Putamen (tissue), 1 donor: ENCODE measurements at regions not wholly inside any gene's neighbourhood (a gene's known extent, or its start where the extent isn't known, plus 50 kb on each side); places are given as distances from the start of the nearest gene placed in this dataset.
A peak's percentile ranks its signal among the peaks of the same experiment; 100 is the strongest.

Experiments
- DNase-seq: peaks from one replicate; pipeline ENCODE4 v3.0.0-alpha.2; 2016; ENCODE audit warnings: low spot score

DNA sequence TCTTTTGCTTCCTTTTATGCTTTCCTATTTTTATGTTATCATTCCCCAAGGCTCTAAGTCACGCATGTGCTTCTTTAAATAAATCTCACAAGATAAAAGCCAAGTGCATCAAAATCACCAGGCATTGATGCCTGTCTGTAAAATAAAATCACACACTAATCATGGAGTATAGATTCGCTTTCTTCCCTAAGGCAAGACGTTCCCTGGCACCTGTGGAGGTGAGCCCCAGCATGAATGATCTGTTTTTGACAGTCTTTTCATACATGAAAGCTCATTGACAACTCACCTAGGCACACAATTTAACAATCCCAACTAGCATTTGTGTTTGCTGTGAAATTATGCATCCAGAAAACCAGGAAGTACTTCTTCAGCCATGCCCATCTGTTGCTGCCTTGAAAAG lies 146.9 kb upstream of the DMAC1 start:
- DNase-seq = no peak

DNA sequence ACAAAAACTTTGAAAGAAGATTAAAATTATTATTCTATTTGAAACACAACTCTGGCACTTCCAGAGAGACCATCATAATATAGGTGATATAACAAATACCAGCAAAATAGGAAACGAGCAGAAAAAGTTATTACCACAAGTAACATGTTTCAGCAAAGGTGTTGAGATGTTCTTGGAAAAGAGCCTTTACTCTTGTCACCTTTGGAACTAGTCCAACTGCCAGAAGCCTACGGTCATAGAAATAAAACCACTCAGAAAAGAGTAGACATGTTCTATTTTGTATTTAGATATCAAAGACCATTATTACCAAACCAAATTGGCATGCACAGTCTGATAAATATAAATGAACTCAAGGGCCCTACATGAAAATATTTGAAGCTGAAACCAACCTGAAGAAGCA lies 145.0 kb upstream of the DMAC1 start:
- no peak for DNase-seq

DNA sequence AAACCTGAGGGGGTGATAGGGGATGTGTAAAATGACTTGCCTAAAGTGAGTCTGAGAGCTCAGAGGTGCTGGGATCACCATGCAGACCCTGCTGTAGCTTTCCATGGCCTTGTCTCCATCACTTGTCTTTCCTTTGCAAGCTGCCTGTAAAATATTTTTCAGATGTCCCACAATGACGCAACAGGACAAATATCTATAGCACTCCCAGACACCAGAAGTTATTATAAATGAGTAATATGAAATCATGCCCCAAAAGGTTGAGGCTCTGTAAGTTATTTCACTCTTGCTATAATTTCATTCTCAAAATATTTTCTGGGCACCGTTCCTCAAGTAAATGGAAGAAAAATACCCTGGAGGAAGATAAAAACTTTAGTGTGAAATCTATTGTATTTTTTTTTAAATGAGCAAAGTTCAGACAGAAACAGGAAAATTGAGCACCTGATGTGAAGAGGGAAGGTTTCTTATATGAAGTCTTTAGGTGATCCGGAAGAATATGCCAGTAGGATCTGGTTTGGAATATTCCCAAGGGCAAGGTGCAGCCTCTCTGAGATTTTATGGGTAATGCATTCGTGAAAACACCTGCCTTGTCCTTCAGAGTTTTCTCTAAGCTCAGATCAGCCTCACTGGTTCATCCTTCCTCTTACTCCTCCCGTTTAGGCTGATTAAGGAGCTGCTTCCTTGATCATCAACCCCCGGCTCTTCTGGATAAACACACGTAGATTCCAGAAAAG lies 138.3 kb upstream of the DMAC1 start:
- DNase-seq = no peak

DNA sequence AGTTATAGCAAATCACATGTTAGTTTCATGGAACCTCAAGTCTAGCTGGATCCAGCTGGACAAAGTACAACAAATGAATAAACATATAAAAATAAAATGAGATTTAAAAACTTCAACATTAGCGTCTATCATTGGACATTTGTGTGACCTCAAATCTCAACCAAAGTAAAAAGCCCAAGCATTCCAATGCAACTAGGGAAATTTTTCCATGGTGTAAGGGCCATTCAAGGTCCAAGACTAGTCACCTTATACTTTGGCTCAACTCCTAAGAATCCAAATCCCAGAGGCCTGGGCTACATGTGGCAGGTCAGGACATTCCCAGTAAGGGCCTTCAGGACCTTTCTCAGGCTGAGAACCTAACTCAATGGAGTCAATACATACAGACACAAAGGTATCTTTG lies 137.4 kb upstream of the DMAC1 start:
- DNase-seq = no peak

DNA sequence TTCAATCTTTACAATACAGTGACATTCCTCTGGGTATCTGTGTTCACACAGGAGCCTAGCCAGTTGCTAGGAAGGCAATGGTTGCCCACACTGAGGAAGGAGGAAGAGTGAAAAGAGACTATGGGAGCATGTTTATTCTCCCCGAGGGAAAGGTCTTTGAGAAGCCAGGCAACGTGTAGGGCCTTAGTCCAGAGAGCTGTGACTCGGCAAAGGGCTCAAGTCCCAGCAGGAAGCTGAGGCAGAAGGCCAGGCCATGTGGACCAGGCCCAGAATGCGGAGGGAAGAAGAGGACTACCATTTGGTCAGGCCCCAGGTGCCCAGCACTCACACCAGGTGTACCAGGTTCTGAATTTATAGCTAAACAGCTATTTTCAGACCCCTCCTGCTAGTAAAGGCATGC lies 136.6 kb upstream of the DMAC1 start:
- DNase-seq = no peak

DNA sequence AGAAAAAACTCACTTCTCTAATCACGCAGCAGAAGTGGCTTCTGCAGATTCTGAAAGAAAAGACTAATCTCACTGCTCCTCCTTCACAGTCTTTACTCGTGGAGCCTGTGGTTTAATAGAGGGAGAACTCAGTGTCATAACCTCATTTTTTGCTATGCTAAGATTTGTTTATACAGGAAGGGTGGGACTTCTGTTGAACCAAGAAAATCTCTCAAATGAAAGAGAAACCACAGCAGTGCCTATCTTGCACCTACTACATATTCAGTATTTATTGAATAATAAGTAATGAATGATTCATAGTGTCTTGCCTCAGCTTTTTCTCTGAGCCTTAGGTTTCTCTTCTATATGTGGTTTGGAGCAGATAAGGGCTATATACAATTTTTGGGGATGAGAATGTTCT lies 136.1 kb upstream of the DMAC1 start:
- DNase-seq = no peak

DNA sequence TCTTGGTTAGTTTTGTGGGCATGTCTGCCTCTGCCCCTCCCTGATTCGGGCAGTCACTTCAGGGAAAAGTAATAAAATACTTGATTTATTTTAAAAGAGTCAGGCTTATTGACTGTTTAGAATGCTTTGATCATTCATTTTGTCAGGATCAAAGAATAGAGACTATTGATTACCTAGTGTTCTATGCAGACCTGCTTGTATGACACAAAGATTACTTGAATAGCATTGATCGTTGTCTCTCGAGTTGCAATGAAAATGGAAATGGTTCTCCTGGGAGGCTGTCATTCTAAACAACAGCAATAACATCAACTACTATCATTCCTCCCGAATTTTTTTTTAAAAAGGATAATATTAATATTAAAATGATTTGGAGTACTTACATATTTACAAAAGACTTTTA lies 133.2 kb upstream of the DMAC1 start:
- DNase-seq = no peak

DNA sequence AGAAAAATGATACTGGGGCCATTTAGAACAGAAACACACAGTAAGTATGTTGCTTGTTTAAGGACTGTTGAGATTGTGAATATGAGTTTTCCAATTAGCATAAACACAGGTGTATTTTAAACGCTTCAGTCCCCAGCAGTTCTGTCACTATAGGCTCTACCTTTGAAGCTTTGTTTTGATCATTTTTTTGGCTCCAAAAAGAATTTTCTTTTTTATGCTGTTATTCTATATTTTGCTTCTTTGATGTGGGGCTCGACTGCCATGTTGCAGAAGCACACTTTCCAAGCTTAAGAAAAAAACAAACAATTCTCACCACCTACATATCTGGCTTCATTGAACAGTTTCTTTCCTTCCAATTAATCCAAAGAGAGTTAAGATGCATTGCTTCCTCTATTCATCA lies 131.0 kb upstream of the DMAC1 start:
- no peak for DNase-seq

DNA sequence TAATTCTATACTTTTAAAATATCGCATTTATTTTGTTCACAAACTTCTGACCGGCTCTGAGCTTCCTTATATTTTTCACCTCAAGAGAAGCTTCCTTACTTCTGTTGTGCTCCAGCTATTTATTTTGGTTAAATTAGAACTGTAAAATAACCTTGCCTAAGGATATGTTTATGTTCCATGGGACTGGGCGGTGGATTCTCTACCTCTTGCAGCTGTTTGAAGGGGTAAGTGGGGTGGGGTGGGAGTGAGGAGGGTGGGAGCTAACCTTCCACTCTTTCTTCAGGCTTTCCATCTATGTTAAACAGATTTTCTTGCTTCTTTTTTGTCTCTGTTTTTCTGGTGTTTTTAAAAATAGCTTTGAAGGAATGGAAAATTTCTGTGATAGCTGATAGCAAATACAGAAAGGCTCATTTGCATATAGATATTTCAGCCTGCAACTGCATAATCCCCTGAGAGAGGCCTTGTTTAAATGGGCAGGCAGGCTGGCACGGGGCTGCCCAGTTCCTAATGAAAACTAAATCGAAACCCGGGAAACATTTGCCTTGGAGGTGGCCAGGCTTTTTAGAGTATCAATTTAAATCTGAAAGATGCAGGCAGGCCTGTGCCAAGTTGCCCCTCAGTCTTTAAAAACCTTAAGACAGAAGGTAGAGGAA lies 122.1 kb upstream of the DMAC1 start:
- no peak for DNase-seq

DNA sequence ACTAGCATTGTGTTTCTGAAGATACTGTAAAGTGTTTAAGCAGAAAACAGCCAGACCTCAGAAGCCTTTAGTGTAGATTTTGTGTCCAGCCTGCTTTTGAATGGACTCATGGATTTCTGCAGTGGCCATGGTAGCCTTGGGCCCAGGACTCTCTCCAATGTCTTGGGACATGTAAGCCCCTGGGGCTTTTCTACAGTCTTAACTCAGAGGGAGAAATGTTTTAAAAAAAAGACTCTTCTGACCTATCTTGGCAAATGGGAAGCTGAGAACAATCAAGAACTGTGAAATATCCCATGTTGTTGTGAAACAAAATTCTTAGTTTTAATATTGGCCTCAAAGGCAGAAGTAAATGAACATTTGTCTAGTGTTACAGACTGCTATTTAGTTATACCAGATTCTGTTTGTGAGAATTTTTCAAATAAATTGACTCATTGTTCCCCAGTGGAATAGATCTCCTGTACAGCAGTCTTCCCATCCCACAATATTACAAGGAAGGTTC lies 112.5 kb upstream of the DMAC1 start:
- no peak for DNase-seq

DNA sequence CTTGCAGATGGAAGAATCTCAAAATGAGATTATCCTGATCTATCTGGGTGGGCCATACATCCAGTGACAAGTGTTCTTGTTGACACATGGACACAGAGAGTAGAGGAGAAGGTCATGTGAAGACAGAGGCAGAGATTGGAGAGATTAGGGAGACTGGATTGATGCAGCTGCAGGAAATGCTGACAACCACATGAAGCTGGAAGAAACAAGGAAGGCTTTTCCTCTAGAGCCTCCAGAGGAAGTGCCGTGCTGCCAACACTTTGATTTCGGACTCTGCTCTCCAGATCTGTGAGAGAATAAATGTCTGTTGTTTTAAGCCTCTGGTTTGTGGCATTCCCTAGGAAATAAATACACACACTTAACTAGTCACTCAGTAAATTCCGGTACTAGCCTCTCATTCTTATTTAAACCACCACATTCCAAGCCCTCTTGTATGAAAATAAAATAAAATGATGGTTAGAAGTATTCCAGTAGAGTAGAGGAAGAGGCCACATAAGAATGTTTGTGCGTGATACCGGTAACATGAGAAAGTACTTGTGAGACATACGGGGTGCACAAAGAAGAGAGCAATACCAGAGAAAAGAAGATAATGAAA lies 110.9 kb upstream of the DMAC1 start:
- peak; percentile 47 for DNase-seq

DNA sequence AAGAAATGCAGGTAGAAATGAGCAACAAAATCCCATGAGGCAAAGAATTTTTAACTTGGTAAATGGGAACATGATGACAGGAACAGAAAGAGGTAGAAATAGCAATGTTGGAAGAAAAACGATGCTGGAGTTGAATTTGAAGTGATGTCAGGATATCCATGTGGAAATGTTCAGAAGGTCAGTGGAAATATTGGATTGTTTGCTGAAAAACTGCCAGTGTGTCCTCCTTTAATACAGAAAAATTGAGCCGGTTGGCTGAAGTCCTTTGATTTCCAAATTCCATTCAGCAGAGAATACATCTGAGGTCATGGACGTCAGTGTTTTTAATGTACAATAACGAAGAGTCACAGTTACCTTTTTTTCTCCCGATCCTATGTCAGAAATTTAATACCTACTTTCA lies 110.0 kb upstream of the DMAC1 start:
- no peak for DNase-seq

DNA sequence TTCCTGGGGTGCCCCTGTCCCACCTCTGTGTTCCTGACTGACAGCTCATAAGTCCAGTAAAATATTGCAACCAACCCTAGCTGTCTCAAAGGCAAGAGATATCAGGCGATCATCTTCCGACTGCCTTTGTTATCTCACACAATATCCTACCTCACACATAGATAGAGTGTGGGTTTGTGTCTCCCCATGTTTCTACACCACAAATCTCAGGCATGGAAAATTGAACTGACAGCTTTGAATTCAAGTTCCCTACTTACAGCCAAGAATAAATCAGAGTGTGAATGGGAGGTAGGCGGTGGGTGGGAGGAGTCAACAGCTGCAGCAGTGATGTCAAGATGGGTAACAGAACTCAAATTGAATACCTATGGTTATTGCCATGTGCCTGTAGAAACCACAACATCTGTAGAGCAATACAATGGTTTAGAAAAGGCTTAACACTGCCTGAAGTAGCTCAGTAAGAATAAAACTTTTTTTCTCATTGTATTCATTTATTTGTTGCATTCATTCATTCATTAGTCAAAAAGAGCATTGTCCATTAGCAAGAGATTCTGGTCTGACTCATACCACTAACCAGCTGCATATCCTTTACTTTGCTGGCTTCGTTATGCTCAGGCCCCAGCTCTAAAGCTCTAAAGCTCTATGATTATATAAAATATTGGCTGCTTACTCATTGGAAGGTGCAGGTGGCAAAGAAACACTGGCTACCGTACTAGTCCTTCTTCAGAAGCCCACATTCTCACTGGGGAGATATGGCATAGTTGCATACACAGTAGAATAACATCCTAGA lies 108.2 kb upstream of the DMAC1 start:
- peak; percentile 51 for DNase-seq

DNA sequence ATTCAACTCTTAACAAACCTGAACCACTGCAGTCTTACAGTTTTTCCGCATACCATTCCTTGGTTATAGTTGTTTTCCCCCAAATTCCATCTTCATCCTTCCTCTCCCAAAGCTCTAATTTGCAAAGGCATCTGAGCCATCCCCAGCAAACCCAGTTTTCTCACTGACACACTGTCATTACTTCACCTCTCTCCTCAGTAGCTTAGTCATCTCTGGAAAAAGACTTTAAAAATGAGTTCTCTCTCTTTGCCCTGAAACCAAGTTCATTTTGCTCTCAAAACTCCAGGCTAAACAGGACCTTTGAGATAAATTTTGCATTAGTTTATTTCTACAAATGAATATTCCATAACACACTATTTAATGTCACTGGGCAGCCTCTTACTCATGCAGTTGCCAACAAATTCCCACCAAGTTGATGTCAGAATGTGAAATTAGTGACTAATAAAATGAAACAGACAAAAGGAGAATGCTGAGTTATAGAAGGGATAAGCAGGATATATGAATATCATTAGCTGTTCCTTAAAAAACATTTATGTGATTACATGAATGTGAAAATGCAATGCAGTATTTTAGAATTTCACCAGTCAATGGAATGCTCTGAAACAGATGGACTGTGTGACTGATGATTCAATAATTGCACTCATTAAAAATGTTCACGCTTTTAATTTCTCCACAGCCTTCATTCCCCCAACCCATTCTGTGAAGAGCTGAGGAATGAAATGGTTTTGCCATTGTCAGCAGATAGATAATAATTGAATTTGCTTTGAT lies 107.4 kb upstream of the DMAC1 start:
- no peak for DNase-seq

DNA sequence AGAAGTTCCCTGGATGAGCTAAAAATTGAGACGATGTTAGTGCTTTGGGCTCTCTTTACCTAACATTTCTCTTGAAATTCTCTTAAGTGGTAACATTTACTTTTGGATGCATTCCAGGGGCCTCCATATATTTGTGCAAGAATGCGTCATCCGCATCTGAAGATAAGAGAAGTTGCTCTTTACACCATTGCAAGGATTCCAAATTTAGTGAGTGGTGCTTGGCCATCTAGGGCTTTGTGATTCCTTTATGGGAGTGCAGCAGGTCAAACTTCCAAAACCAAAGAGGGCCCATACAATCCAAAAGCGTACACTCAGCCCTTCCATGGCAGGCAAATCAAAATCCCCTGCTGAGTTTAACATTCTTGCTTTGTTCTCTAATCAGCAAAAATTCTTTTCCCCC lies 102.0 kb upstream of the DMAC1 start:
- no peak for DNase-seq

DNA sequence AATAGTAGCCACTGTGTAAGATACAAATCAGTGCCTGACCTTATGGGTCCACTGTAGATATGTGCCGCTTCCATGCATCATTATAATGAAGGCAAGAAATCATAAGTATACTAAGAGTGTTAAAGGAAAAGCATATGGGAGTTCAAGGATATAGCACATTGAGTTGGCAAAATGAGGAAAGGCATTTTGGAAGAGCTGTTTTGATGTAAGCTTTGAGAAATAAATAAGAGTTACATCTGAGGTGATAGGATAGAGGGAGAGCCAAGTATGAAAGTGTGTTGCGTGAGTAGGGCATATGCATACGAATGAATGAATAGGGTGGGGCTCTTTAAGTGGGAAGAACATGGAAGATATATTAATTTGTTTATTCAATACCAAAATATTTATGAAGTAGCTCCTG lies 101.0 kb upstream of the DMAC1 start:
- no peak for DNase-seq

DNA sequence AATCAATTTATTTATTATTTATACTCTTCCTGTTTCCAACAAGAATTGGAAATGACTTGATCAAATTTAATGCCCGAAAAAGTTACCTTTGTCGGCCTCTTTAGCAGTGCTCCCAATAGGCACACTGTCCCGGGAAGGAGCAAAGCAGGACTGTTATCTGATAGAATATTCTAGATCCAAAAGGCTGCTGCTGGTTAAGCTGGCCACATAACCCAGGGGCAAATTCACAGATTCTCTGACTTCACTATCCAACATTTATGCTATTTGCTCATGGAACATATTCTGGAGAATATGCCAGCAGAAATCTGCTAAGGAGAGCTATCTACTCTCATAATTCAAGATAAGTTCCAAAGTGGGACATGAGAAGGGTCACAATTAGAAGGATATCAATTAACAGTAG lies 100.2 kb upstream of the DMAC1 start:
- no peak for DNase-seq

DNA sequence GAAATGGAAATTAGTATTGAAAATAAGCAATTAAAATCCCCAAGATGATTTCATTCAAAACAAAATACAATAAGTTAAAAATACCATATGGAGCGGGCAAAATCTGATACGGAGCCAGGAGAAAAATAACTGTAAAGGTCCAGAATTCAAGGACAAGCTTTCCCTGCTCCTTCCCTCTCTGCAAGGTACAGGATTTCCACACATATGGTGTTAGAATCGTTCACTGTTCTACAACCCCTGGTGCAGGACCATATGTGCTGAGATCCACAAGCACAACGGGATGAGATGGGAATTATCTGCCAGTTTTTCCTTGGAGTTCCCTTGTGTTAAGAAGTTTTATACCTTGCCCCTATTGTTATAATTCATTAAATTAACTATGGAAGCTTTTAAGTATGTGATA lies 94.7 kb upstream of the DMAC1 start:
- DNase-seq = no peak

DNA sequence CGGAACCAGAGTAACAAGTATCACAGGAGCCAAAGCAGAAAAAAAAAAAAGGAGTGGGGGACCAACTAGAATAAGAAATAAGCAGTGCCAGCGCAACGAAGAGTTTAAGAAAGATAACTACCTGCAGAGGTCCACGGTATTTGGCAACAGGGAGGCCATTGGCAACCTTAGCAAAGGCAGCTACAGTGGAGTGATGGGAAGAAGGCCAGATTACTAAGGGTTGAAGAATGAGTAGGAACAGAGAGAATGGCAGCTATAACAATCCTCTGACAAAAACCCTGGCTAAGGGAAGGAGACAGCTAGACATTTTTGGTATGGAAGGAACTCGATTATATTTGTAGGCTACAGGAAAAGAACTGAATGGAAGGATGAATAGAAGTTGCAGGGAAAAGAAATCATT lies 93.4 kb upstream of the DMAC1 start:
- no peak for DNase-seq

DNA sequence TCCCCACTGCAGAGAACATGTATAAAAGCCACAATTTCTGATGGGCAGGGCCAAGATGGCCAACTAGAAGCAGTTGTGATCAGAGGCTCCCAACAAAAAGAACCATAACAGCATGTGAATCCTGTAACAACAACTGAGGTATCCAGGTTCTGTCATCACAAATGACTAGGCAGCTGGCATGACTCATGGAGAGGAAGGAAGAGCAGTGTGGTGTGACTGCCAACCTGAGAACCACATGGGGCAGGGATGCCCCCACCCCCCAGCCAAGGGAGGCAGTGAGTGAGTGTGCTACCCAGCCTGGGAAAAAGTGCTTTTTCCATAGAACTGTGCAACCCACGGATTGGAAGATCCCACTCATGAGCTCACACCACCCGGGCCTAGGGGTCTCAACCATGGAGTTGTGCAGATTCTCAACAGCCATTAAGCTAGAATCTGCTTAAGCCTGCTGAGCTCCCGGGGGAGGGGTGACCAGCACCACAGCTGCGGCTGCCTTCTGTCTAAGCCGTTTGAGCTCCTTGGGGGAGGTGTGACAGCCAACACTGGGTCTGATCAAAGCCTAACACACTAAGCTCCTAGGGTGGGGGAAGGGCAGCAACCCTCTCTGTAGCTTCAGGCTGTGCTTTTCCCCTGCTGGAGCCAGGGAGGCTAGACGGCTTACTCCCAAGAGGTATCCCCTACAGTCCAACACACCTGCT lies 80.1 kb upstream of the DMAC1 start:
- DNase-seq = no peak

DNA sequence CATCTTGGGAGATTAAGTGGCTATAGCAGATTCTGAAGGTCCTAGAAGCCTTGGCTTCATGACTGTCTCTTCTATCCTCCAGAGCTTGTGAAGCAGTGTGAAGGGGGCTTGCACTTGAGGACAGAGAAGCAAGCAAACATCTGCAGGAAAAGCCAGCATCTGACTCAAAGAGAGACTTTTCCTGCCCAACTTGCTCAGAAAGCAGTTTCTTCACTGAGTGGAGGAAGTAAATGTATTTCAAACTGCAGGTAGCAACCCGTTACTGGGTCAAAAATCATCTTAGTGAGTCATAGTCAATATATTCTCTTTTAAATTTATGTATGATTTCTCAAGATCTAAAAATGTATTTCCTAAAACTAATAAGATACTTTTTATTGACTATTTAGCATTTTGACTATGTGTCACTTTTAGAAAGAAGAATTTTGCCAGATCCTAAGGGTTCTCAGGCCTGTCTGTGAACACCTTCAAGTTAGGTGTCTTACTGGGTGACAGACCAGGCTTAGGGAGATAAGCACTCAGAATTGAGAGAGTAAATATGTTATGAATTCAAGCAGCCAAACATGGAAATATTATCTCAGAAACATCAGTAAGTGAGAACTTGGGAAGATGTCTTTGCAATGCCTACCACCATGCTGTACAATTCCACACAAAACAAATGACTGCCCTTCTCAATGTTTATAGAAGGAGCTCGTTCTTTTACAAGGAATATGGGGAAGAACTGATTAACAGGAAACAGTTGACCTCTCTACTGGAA lies 72.6 kb upstream of the DMAC1 start:
- DNase-seq = no peak
